Osteoblast (primary cell): ENCODE measurements at regions not wholly inside any gene's neighbourhood (a gene's known extent, or its start where the extent isn't known, plus 50 kb on each side); places are given as distances from the start of the nearest gene placed in this dataset.

ENCODE experiments used
- DNase-seq: peaks from one replicate; pipeline ENCODE4 v3.0.0; 2011; ENCODE audit warnings: low spot score, mixed read lengths; ENCODE audit not compliant: insufficient read length; ENCODE audit errors: missing footprints
- H2AFZ ChIP-seq: 2 replicates; pipeline ENCODE4 v1.6.0; 2011; ENCODE audit warnings: mild to moderate bottlenecking, low read length
- H3K27ac ChIP-seq: 2 replicates; pipeline ENCODE4 v1.5.1; 2011; ENCODE audit warnings: mild to moderate bottlenecking, low read depth, low read length, moderate library complexity
- H3K27me3 ChIP-seq: 2 replicates; pipeline ENCODE4 v1.6.0; 2012; ENCODE audit warnings: mild to moderate bottlenecking, control low read depth, inconsistent platforms, low read length, moderate library complexity; ENCODE audit not compliant: insufficient read depth
- H3K36me3 ChIP-seq: 2 replicates; pipeline ENCODE4 v1.5.1; 2011; ENCODE audit warnings: mild to moderate bottlenecking, low read length, control low read depth, moderate library complexity; ENCODE audit not compliant: insufficient read depth
- H3K4me1 ChIP-seq: 2 replicates; pipeline ENCODE4 v1.5.1; 2011; ENCODE audit warnings: mild to moderate bottlenecking, low read length, control low read depth, moderate library complexity; ENCODE audit not compliant: insufficient read depth
- H3K4me2 ChIP-seq: 2 replicates; pipeline ENCODE4 v1.6.0; 2011; ENCODE audit warnings: mild to moderate bottlenecking, low read length; ENCODE audit not compliant: insufficient read depth
- H3K4me3 ChIP-seq: fragments of 200-600 bp; sonication (generic); 3 replicates; pipeline ENCODE4 v1.5.1; 2012; ENCODE audit warnings: mild to moderate bottlenecking, low read length, inconsistent platforms; ENCODE audit not compliant: insufficient read depth
- H3K79me2 ChIP-seq: 2 replicates; pipeline ENCODE4 v1.6.0; 2012; ENCODE audit warnings: mild to moderate bottlenecking, low read length, control low read depth, inconsistent platforms; ENCODE audit not compliant: insufficient read depth
- H3K9me3 ChIP-seq: 2 replicates; pipeline ENCODE4 v1.5.1; 2011; ENCODE audit warnings: low read depth, low read length, control low read depth
- H4K20me1 ChIP-seq: 2 replicates; pipeline ENCODE4 v1.6.0; 2012; ENCODE audit warnings: mild to moderate bottlenecking, low read length, control low read depth; ENCODE audit not compliant: insufficient read depth
- CTCF ChIP-seq: IDR thresholded peaks from 2 replicates; pipeline ENCODE4 v1.5.1; 2011; ENCODE audit warnings: mild to moderate bottlenecking, low read depth, low read length, moderate library complexity; ENCODE audit errors: extremely low read depth

- Histone ChIP-seq H3K4me1 (no peaks in the 10 kb centered on the region), H3K27ac (no peak overlapping the region), H3K4me3 (no peak overlapping the region), H3K36me3 (no peaks in the 10 kb centered on the region), H3K4me2 (no peak overlapping the region), H3K9me3 (no peaks in the 10 kb centered on the region), H3K27me3 (peaks cover 35% of the 10 kb centered on the region), H4K20me1 (no peaks in the 10 kb centered on the region), H3K79me2 (no peaks in the 10 kb centered on the region), H2AFZ (no peak overlapping the region)
- DNase-seq: no peak
- TF ChIP-seq CTCF: no peak
Observed at GRCh38 chrX:110858565-110858964, 62.9 kb upstream of the CHRDL1 start.

GRCh38 chrX:110853610-110854009 is 58.0 kb upstream of the CHRDL1 start:
- Histone ChIP-seq H3K4me3 (no peak overlapping the region), H3K36me3 (no peaks in the 10 kb centered on the region), H3K9me3 (no peaks in the 10 kb centered on the region), H3K4me2 (no peak overlapping the region), H2AFZ (no peak overlapping the region), H3K27ac (no peak overlapping the region), H3K79me2 (no peaks in the 10 kb centered on the region), H4K20me1 (no peaks in the 10 kb centered on the region), H3K27me3 (peaks cover 39% of the 10 kb centered on the region), H3K4me1 (no peaks in the 10 kb centered on the region)
- DNase-seq: peak; percentile 67
- TF ChIP-seq CTCF: peak; percentile 42

- TF ChIP-seq CTCF: peak; percentile 59
- H3K4me3 ChIP-seq: no peak overlapping the region
- H3K36me3 ChIP-seq: no peaks in the 10 kb centered on the region
- H3K4me2 ChIP-seq: no peak overlapping the region
- no peaks in the 10 kb centered on the region for H4K20me1 ChIP-seq
- H3K79me2 ChIP-seq: no peaks in the 10 kb centered on the region
- no peak overlapping the region for H2AFZ ChIP-seq
- DNase-seq: peak; percentile 44
- H3K9me3 ChIP-seq: no peaks in the 10 kb centered on the region
- no peak overlapping the region for H3K27ac ChIP-seq
- no peaks in the 10 kb centered on the region for H3K4me1 ChIP-seq
- H3K27me3 ChIP-seq: peaks cover 39% of the 10 kb centered on the region
Observed at GRCh38 chrX:110852180-110852579, 56.6 kb upstream of the CHRDL1 start.

- no peak for TF ChIP-seq CTCF
- peak; percentile 51 for DNase-seq
Observed at GRCh38 chrX:110851780-110852179, 56.2 kb upstream of the CHRDL1 start.

More at GRCh38 chrX:110851780-110852179, 56.2 kb upstream of the CHRDL1 start:
- Histone ChIP-seq H3K4me2 (no peak overlapping the region), H2AFZ (no peak overlapping the region), H3K79me2 (no peaks in the 10 kb centered on the region), H3K9me3 (no peaks in the 10 kb centered on the region), H3K4me1 (no peaks in the 10 kb centered on the region), H4K20me1 (no peaks in the 10 kb centered on the region), H3K36me3 (no peaks in the 10 kb centered on the region), H3K4me3 (no peak overlapping the region), H3K27me3 (peaks cover 36% of the 10 kb centered on the region), H3K27ac (no peak overlapping the region)
